Prostate gland (tissue), 2 donors: ENCODE measurements at regions not wholly inside any gene's neighbourhood (a gene's known extent, or its start where the extent isn't known, plus 50 kb on each side); places are given as distances from the start of the nearest gene placed in this dataset.

Experiments used
- POLR2A ChIP-seq: fragments of 450-650 bp; IDR thresholded peaks from one replicate; pipeline ENCODE4 v1.6.1; 2016; ENCODE audit warnings: antibody characterized with exemption, mild to moderate bottlenecking
- TF ChIP-seq, protein P1 (sequence below), 4 experiments: fragments of 200-600 bp in 2 of 4; fragments of 450-650 bp in 2 of 4; sonication (generic) in 2 of 4; IDR thresholded peaks; 1 replicate in 3 of 4; 2 replicates in 1 of 4; pipeline ENCODE4 v1.5.1; 2016 to 2019; ENCODE audit warnings: antibody characterized with exemption in 4 of 4, mild to moderate bottlenecking in 2 of 4, moderate library complexity in 2 of 4

DNA sequence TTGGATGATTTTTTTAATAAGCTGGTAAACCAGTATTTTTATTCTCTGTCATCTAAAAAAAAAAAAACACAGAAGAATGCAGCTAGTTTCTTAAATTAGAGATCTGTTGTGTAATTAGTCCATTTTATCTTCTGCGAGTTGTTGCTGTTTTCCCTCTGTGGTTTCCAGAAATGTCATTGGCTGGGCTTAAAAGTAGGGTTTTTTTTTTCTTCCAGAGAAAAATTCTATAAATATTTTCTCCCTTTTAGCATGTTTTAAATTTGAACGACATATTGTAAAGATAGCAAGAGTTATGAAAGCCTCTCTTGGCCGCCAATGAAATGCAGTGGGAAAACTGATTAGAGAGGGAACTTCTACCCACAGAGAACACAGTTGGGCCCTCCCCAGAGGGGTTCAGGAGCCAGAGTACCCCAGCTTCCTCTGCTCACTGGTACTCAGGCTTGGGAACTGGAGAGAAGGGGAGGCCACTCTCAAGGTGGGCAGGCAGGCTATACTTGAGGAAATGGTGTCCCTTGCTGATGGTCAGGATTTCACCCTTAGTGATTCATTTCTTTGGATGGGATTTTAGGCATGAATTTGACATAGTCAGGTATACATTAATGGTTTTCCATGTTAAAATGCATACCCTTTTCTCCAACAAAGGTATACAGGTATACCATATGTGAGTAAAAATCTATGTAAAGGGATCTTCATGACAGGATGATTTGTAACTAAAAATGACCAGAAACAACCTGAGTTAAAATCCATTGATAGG lies 166.1 kb downstream of the BCOR start:
- no peak for TF ChIP-seq POLR2A
- TF ChIP-seq, protein P1, sequence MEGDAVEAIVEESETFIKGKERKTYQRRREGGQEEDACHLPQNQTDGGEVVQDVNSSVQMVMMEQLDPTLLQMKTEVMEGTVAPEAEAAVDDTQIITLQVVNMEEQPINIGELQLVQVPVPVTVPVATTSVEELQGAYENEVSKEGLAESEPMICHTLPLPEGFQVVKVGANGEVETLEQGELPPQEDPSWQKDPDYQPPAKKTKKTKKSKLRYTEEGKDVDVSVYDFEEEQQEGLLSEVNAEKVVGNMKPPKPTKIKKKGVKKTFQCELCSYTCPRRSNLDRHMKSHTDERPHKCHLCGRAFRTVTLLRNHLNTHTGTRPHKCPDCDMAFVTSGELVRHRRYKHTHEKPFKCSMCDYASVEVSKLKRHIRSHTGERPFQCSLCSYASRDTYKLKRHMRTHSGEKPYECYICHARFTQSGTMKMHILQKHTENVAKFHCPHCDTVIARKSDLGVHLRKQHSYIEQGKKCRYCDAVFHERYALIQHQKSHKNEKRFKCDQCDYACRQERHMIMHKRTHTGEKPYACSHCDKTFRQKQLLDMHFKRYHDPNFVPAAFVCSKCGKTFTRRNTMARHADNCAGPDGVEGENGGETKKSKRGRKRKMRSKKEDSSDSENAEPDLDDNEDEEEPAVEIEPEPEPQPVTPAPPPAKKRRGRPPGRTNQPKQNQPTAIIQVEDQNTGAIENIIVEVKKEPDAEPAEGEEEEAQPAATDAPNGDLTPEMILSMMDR (IDR thresholded peaks at IDR 0.05), result no peak
